SIG-M5 (cell line): ENCODE measurements at regions not wholly inside any gene's neighbourhood (a gene's known extent, or its start where the extent isn't known, plus 50 kb on each side); places are given as distances from the start of the nearest gene placed in this dataset.
A peak's percentile ranks its signal among the peaks of the same experiment; 100 is the strongest.
"Not testable (repeated sequence)": the region's sequence is repeated elsewhere in the genome, so short reads cannot be mapped to it uniquely, and the experiment has no call there.

Experiments used
- DNase-seq: peaks from one replicate; lab custom pipeline; 2025; lab: John Stamatoyannopoulos, UW

- not testable (repeated sequence) for DNase-seq
These were observed 175.3 kb downstream of the LAT start for GRCh38 chr16:29160171-29160570.

GRCh38 chr16:29159603-29160002 lies 174.8 kb downstream of the LAT start:
- DNase-seq = not testable (repeated sequence)

- no peak for DNase-seq
These were observed 173.9 kb downstream of the LAT start for GRCh38 chr16:29158785-29159184.

- DNase-seq = not testable (repeated sequence)
These were observed 173.4 kb downstream of the LAT start for GRCh38 chr16:29158031-29158784.

DNA sequence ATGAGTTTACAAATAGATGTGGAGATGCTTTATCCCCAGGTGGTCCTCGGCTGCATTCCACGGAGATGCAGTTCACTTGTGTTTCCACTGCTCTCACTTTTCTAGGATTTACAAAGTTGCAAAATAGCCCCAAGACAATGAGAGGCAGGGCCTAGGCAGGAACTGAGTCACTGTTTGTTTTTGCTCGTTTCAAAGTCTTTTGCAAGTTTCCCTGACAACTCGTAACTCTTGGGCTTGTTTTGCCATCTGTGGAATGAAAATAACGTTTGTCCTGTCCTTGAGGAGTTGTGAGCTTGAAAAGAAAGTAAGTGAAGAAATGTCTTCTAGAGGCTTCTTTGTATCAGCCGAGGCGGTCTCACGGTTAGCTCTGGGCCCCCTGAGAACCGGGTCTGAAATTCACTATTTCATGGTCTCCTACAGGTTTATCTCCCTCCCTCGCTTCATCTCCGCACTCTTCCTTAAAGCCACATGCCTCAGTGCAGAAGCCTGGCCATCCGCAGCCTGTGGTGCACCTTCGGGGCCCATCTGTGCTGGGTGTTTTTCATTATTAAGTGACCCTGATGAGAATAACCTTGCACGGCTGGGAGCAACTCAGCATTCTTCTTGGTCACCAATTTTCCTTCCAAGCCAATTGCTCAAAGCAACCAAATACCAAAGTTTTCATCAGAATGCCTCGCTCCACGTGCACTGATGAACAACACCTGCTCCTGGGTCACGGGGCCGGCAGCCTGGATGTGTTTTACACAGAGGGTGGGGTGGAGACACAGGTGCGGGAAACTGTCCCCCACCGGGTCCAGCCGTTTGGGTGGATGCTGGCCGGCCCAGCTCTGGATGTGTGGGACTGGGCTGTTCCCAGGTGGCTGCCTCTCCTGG lies 172.4 kb downstream of the LAT start:
- DNase-seq = peak; percentile 75

DNA sequence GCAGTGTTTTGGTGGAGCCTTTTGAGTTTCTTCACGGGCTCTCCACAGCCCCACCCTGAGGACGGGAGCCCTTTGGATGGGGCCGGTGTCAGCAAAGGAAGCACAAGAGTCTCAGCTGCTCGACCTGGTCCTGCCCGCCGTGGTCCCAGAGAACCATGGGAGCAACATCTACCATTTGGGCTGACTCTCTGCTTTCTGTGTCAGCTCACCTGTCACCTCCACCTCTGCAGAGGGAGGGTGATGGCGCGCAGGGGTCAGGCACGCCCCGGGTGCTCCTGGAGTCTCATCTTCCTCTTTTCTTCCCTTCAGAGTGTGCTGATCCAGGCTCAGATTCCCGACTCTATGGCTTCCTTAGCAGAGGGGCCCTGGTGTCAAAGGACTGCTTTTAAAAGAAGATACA lies 171.7 kb downstream of the LAT start:
- DNase-seq = no peak

DNA sequence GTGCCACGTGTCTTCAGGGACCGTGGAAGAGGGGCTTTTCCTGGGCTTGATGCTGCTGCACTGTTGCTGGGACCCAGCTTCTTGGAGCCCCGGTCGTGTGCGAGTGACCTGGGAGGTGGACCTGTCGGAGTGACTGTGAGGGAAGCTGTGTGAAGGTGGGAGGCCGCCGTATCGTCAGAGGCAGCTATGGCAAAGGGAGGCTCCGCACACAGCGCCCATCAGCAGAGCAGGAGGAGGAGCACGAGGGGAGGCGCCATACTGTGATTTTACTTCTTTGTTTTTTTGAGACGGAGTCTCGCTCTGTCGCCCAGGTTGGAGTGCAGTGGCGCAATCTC lies 171.0 kb downstream of the LAT start:
- DNase-seq = not testable (repeated sequence)

GRCh38 chr16:29155131-29155865 lies 170.4 kb downstream of the LAT start:
- not testable (repeated sequence) for DNase-seq

GRCh38 chr16:29154676-29155121 lies 169.8 kb downstream of the LAT start:
- no peak for DNase-seq

GRCh38 chr16:29154088-29154487 lies 169.2 kb downstream of the LAT start:
- DNase-seq = no peak

GRCh38 chr16:29153307-29153706 lies 168.5 kb downstream of the LAT start:
- not testable (repeated sequence) for DNase-seq

GRCh38 chr16:29152544-29153031 lies 167.7 kb downstream of the LAT start:
- not testable (repeated sequence) for DNase-seq

- DNase-seq = no peak
These were observed 166.5 kb downstream of the LAT start for GRCh38 chr16:29151317-29151716.

GRCh38 chr16:29149912-29150311 lies 165.1 kb downstream of the LAT start:
- not testable (repeated sequence) for DNase-seq

DNA sequence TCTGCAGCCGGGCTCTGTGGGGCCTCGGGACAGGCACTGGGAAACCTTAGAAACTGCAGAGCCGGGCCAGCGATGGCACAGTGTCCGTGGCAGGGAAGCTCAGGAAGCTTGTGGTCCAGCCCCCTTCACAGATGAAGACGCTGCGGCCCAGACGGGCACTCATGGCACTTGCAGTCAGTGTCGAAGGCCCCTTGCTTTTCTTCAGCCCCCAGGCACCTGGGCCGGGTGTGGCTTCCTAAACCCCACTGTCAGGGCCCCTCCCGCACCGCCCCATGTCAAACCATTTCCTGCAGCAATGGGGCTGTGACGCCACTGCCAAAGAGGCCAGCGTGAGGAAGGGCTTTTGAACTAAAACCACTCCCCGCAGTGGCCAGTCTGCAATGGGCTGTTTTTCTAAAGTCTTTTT lies 164.0 kb downstream of the LAT start:
- no peak for DNase-seq

DNA sequence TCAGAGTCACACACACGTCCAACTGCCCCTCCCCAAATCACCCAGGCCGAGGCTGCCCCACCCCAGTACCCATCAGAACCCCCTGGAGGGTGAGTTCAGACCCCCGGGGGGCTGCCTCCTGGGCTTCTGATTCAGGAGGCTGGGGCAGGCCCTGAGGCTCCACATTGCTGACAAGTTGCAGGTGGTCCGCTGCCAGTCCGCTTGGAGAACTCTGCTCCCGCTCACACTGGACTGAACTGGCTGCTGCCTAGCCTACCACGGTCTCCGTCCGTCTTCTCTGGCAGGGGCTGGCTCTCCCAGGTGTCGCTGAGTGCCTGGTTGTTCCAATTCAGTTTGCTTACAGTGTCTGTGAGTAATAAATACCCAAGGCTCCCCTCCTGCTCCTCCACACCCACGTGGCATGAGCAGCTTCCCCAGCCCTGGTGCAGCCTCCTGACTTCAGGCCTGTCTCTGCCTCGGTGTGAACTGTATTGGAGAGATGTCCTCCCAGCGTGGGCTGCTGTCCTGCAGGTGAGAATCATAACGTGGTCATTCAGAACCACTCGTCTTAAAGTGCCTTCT lies 163.4 kb downstream of the LAT start:
- DNase-seq = no peak

DNA sequence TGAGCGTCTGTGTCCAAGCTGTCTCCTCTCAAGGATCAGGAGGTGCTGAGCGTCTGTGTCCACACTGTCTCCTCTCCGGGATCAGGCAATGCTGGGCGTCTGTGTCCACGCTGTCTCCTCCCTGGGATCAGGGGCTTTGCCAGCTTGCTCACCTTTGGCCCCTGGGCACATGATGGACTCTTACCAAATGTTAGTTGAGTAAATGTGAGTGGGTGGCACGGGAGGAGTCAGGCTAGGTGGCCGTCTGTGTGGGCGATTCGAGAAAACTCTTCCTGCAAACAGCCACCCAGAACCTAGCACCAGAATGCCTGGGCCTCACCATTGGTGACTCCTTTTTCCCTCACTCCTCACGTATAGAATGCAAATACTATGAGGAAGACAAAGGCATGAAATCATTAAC lies 162.9 kb downstream of the LAT start:
- not testable (repeated sequence) for DNase-seq

GRCh38 chr16:29146808-29147643 lies 162.2 kb downstream of the LAT start:
- DNase-seq = not testable (repeated sequence)

- no peak for DNase-seq
These were observed 161.4 kb downstream of the LAT start for GRCh38 chr16:29146266-29146665.

DNA sequence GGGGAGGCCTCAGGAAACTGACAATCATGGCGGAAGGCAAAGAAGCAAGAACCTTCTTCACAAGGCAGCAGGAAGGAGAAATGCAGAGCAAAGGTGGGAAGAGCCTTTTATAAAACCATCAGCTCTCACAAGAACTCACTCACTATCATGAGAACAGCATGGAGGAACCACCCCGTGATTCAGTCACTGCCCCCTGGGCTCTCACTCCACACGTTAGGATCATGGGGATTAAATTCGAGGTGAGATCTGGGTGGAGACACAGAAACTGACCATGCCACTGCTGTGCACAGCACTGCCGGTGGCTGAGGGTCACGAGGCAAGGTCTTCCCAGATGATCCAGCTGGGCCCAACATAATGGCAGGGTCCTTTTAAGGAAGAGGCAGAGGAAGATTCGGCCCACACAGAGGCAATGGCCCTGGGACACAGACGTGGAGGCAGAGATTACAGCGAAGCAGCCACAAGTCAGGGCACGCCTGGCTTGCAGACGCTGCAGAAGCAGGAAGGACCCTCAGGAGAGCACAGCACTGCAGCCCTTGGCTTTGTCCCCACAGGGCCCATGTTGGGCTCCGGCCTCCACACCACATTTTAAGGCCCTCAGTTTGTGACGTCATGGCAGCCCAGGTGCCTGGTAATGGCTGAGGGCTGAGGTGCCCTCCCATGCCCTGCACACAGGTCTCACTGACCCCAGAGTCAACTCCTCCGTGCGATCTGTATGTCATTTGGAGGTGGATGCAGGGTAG lies 160.8 kb downstream of the LAT start:
- not testable (repeated sequence) for DNase-seq
